22Rv1 (cell line): ENCODE measurements at regions not wholly inside any gene's neighbourhood (a gene's known extent, or its start where the extent isn't known, plus 50 kb on each side); places are given as distances from the start of the nearest gene placed in this dataset.

Experiments used
- CTCF ChIP-seq: fragments of 450-650 bp; IDR thresholded peaks from 2 replicates; pipeline ENCODE4 v1.5.1; 2017; ENCODE audit warnings: mild to moderate bottlenecking
- ZFX ChIP-seq: fragments of 450-650 bp; IDR thresholded peaks from 2 replicates; pipeline ENCODE4 v1.6.1; 2017; ENCODE audit warnings: antibody characterized with exemption, borderline replicate concordance

DNA sequence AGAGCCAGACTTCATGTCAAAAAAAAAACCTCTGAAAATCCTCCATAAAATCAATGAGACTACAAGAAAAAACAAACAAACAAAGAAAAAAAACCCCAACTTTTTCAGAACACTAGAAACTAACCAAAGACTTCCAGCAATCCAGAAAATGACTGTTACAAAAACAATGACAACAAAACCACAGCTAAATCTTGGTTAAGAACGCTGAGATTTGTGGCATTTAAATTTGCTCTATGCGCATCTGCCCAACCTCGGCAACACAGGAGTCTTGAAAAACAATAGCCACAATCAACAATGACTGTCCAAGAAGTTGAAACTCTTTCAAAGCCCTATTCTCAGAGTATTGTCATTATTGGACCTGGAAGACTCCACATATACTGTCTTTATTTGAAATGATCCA is 402.4 kb downstream of the ZFHX3 start:
- no peak for TF ChIP-seq CTCF
- TF ChIP-seq ZFX, result no peak
